Epithelial cell of esophagus (primary cell): ENCODE measurements at regions not wholly inside any gene's neighbourhood (a gene's known extent, or its start where the extent isn't known, plus 50 kb on each side); places are given as distances from the start of the nearest gene placed in this dataset.
A peak's percentile ranks its signal among the peaks of the same experiment; 100 is the strongest.

Experiments
- DNase-seq: peaks from one replicate; pipeline ENCODE4 v3.0.0; 2010; ENCODE audit warnings: low read depth
- H3K4me3 ChIP-seq: 2 replicates; pipeline ENCODE4 v1.5.1; 2011; ENCODE audit warnings: mild to moderate bottlenecking, low read length, control low read depth
- CTCF ChIP-seq: IDR thresholded peaks from 2 replicates; pipeline ENCODE4 v1.5.1; 2011; ENCODE audit warnings: low read depth, mild to moderate bottlenecking, low read length, control low read depth, inconsistent platforms; ENCODE audit not compliant: insufficient read depth; ENCODE audit errors: missing control alignments

- no peak for TF ChIP-seq CTCF
- H3K4me3 ChIP-seq, result no peak overlapping the region
- DNase-seq, result peak; percentile 95
These were observed 290.7 kb downstream of the FGFR2 start for GRCh38 chr10:121307411-121307980.

GRCh38 chr10:121308020-121308419, 290.2 kb downstream of the FGFR2 start:
- TF ChIP-seq CTCF, result no peak
- DNase-seq, result peak; percentile 52
- no peak overlapping the region for H3K4me3 ChIP-seq

DNA sequence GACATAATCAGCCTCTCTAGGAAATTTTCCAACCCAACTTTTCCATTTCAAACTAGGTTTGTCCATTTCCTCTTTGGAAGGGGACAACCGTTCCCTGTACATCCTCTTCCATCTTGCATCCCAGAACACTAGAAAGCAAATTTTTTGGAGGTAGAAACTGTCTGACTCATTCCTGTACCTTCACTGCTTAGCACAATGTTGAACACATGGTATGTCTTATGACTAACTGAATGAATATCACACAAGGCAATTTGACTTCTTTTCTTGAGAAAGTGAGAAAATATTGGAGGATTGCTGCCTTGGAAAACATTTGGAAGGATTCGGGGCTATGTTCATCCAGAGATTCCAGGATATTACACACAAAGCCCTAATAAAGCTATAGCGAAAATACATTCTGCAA, 289.1 kb downstream of the FGFR2 start:
- no peak overlapping the region for H3K4me3 ChIP-seq
- DNase-seq, result peak; percentile 75
- TF ChIP-seq CTCF, result no peak

GRCh38 chr10:121310151-121310711, 288.0 kb downstream of the FGFR2 start:
- TF ChIP-seq CTCF, result no peak
- no peak for DNase-seq
- no peak overlapping the region for H3K4me3 ChIP-seq

- no peak overlapping the region for H3K4me3 ChIP-seq
- DNase-seq, result no peak
- no peak for TF ChIP-seq CTCF
These were observed 286.3 kb downstream of the FGFR2 start for GRCh38 chr10:121311812-121312443.

- no peak overlapping the region for H3K4me3 ChIP-seq
- peak; percentile 52 for DNase-seq
- TF ChIP-seq CTCF, result no peak
These were observed 285.7 kb downstream of the FGFR2 start for GRCh38 chr10:121312587-121312986.

- no peak overlapping the region for H3K4me3 ChIP-seq
- TF ChIP-seq CTCF, result no peak
- peak; percentile 98 for DNase-seq
These were observed 284.9 kb downstream of the FGFR2 start for GRCh38 chr10:121313119-121313875.
